OCI-LY7 (cell line): ENCODE measurements at regions not wholly inside any gene's neighbourhood (a gene's known extent, or its start where the extent isn't known, plus 50 kb on each side); places are given as distances from the start of the nearest gene placed in this dataset.

ENCODE experiments used
- BruUV-seq: library from RNA; stranded (reverse); fragments of 400-500 nt; replicated peaks from 2 replicates; lab custom pipeline; 2021; lab: Mats Ljungman, UMichigan
- CTCF ChIA-PET: fragments of 300-600 bp; sonication (Branson Sonifier 250); formaldehyde crosslinking; loops from one replicate; lab custom pipeline; 2022; ENCODE audit warnings: antibody characterized with exemption; ENCODE audit not compliant: unreplicated experiment; lab: Charles Lee
- POLR2A ChIA-PET: fragments of 300-600 bp; sonication (Branson Sonifier 250); formaldehyde crosslinking; loops from one replicate; lab custom pipeline; 2022; ENCODE audit warnings: antibody characterized with exemption; lab: Charles Lee
- DNase-seq: peaks from one replicate; pipeline ENCODE4 v3.0.0-alpha.2; 2015; ENCODE audit warnings: low spot score
- H2AFZ ChIP-seq: fragments of 200-600 bp; sonication (generic), shearing (Covaris generic); 2 replicates; pipeline ENCODE4 v1.6.1; 2014; ENCODE audit warnings: mild to moderate bottlenecking, antibody characterized with exemption, low read length, moderate library complexity
- H3K27ac ChIP-seq: fragments of 200-600 bp; sonication (generic); 2 replicates; pipeline ENCODE4 v1.5.1; 2014; ENCODE audit warnings: mixed run types, low read depth, mild to moderate bottlenecking, moderate library complexity, low read length, inconsistent platforms; ENCODE audit not compliant: poor library complexity, severe bottlenecking
- H3K36me3 ChIP-seq: fragments of 200-600 bp; sonication (generic); 2 replicates; pipeline ENCODE4 v1.6.1; 2014; ENCODE audit warnings: mild to moderate bottlenecking, antibody characterized with exemption, low read length, moderate library complexity, mixed read lengths; ENCODE audit not compliant: insufficient read depth
- H3K4me1 ChIP-seq: fragments of 200-600 bp; sonication (generic); 2 replicates; pipeline ENCODE4 v1.5.1; 2014; ENCODE audit warnings: mild to moderate bottlenecking, low read length; ENCODE audit not compliant: insufficient read depth, poor library complexity, severe bottlenecking
- H3K4me2 ChIP-seq: fragments of 200-600 bp; sonication (generic); 2 replicates; pipeline ENCODE4 v1.6.1; 2014; ENCODE audit warnings: mild to moderate bottlenecking, low read length
- H3K4me3 ChIP-seq: fragments of 200-600 bp; sonication (generic); 2 replicates; pipeline ENCODE4 v1.5.1; 2014; ENCODE audit warnings: mild to moderate bottlenecking, low read depth, low read length; ENCODE audit not compliant: poor library complexity, severe bottlenecking
- H3K79me2 ChIP-seq: fragments of 200-600 bp; sonication (generic); 2 replicates; pipeline ENCODE4 v1.6.1; 2016; ENCODE audit warnings: low read depth, mild to moderate bottlenecking, low read length, moderate library complexity, mixed read lengths; ENCODE audit not compliant: insufficient read depth
- H3K9me2 ChIP-seq: fragments of 200-600 bp; sonication (generic); 2 replicates; pipeline ENCODE4 v1.6.1; 2016; ENCODE audit warnings: mild to moderate bottlenecking, low read length, mixed read lengths; ENCODE audit not compliant: insufficient read depth
- H3K9me3 ChIP-seq: fragments of 200-600 bp; sonication (generic); 2 replicates; pipeline ENCODE4 v1.6.1; 2014; ENCODE audit warnings: mild to moderate bottlenecking, mixed run types, low read length, mixed read lengths
- H4K20me1 ChIP-seq: fragments of 200-600 bp; sonication (generic); 2 replicates; pipeline ENCODE4 v1.6.1; 2014; ENCODE audit warnings: mild to moderate bottlenecking, antibody characterized with exemption, low read length, moderate library complexity, mixed read lengths; ENCODE audit not compliant: insufficient read depth
- EZH2phosphoT487 ChIP-seq: fragments of 200-600 bp; sonication (generic); IDR thresholded peaks from 2 replicates; pipeline ENCODE4 v1.6.1; 2018; ENCODE audit warnings: low read depth, borderline replicate concordance, mild to moderate bottlenecking, mixed run types, antibody characterized with exemption, low read length, moderate library complexity, mixed read lengths
- intact Hi-C: fragments of 100-400 bp; cut with micrococcal nuclease; formaldehyde crosslinking; loops from one replicate; pipeline ENCODE4 v1.10.0; 2022; ENCODE audit not compliant: unreplicated experiment
- TF ChIP-seq, protein P1 (sequence below): fragments of 200-600 bp; sonication (generic); conservative IDR thresholded peaks from 2 replicates; pipeline ENCODE4 v1.5.1; 2014; ENCODE audit warnings: mild to moderate bottlenecking, antibody characterized with exemption, low read length, moderate library complexity, mixed read lengths

DNA sequence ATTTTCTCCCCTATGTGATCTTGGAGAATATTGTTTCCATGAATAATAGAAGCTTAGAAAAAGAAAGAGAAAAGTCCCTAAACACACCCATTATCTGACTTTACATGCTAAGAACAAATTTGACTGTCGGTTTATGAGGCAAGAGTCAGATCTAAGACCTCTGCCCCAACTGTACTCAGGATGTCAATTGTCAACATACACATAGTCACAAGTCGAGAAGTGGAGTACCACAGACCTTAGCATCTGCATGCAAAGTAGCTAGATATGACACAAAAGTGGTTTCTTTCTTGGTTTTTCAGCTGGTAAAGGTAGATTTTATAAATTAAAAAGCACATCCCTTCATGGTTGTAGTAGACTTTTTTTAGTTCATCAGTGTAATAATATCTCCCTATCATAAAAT lies 97.2 kb upstream of the DPYD start:
- DNase-seq: no peak
- no peak overlapping the region for H3K4me2 ChIP-seq
- no peaks in the 10 kb centered on the region for H3K4me1 ChIP-seq
- no peak overlapping the region for H3K27ac ChIP-seq
- H3K4me3 ChIP-seq: no peak overlapping the region
- H2AFZ ChIP-seq: no peak overlapping the region
- no peaks in the 10 kb centered on the region for H4K20me1 ChIP-seq
- no peaks in the 10 kb centered on the region for H3K79me2 ChIP-seq
- TF ChIP-seq, protein P1, sequence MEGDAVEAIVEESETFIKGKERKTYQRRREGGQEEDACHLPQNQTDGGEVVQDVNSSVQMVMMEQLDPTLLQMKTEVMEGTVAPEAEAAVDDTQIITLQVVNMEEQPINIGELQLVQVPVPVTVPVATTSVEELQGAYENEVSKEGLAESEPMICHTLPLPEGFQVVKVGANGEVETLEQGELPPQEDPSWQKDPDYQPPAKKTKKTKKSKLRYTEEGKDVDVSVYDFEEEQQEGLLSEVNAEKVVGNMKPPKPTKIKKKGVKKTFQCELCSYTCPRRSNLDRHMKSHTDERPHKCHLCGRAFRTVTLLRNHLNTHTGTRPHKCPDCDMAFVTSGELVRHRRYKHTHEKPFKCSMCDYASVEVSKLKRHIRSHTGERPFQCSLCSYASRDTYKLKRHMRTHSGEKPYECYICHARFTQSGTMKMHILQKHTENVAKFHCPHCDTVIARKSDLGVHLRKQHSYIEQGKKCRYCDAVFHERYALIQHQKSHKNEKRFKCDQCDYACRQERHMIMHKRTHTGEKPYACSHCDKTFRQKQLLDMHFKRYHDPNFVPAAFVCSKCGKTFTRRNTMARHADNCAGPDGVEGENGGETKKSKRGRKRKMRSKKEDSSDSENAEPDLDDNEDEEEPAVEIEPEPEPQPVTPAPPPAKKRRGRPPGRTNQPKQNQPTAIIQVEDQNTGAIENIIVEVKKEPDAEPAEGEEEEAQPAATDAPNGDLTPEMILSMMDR: no peak
- no peak for TF ChIP-seq EZH2phosphoT487
- H3K9me2 ChIP-seq: no peaks in the 10 kb centered on the region
- H3K36me3 ChIP-seq: no peaks in the 10 kb centered on the region
- no peaks in the 10 kb centered on the region for H3K9me3 ChIP-seq
- ChIA-PET POLR2A (interaction anchor here (1.1 kb wide), 1 partner anchor 1038 kb away, joined by 3 read pairs; no protein-coding TSS in a partner anchor), CTCF (no interaction called here)
- no TSS peak for BruUV-seq
- intact Hi-C loops: no loop called here

DNA sequence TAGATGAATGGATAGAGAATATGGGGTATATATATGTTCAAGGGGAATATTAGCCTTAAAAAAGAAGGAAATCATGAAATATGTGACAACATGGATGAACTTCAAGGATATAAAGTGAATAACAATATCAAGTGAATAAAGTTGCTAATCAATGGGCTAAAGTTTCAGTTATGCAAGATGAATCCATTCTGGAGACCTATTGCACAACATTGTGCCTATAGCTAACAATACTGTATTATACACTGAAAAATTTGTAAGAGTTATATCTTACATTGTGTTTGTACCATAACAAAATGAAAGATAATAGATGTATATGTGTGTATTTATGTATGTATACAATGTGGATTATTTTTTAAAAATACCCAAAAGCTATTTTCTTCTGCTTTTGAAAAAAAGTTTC lies 96.3 kb upstream of the DPYD start:
- CTCF ChIA-PET: no interaction called here
- BruUV-seq: no TSS peak

DNA sequence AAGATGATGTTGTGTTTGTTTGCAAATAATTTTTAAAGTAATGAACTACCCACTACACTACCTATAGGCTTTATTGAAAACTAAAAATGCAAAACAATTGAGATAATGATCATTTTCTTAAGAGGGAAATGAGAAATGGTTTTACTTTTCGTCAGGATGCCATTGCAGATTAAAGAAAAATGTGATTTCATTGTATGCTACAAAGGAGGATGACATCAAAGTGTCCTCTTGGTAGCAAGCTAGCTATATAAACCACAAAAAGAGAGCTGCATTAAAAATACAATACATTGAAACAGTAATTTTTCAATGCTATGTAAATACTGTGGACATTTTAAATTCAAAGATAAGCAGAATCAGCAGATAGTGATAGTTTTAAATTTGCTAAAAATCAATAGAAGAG lies 87.5 kb upstream of the DPYD start:
- TF ChIP-seq EZH2phosphoT487: no peak
- TF ChIP-seq, protein P1: no peak
- Histone ChIP-seq H3K79me2 (no peaks in the 10 kb centered on the region), H3K4me3 (no peak overlapping the region), H3K4me1 (no peaks in the 10 kb centered on the region), H2AFZ (no peak overlapping the region), H3K27ac (no peak overlapping the region), H3K4me2 (no peak overlapping the region), H3K9me2 (no peaks in the 10 kb centered on the region), H3K9me3 (no peaks in the 10 kb centered on the region), H4K20me1 (no peaks in the 10 kb centered on the region), H3K36me3 (no peaks in the 10 kb centered on the region)
- no peak for DNase-seq
- intact Hi-C loops: no loop called here
- ChIA-PET POLR2A (interaction anchor here (0.8 to 1.1 kb wide), 2 partner anchors 8 to 29 kb away, joined by 3 read pairs; no protein-coding TSS in a partner anchor), CTCF (no interaction called here)
- no TSS peak for BruUV-seq

More for the DNA sequence above, 96.3 kb upstream of the DPYD start:
- DNase-seq: no peak
- H3K4me3 ChIP-seq: no peak overlapping the region
- H3K9me3 ChIP-seq: no peaks in the 10 kb centered on the region
- no peak overlapping the region for H3K4me2 ChIP-seq
- H2AFZ ChIP-seq: no peak overlapping the region
- no peak for TF ChIP-seq EZH2phosphoT487
- TF ChIP-seq, protein P1: no peak
- POLR2A ChIA-PET: no interaction called here
- no peaks in the 10 kb centered on the region for H3K4me1 ChIP-seq
- H3K27ac ChIP-seq: no peak overlapping the region
- H3K36me3 ChIP-seq: no peaks in the 10 kb centered on the region
- H4K20me1 ChIP-seq: no peaks in the 10 kb centered on the region
- intact Hi-C loops: no loop called here
- no peaks in the 10 kb centered on the region for H3K9me2 ChIP-seq
- no peaks in the 10 kb centered on the region for H3K79me2 ChIP-seq
